Hematopoietic multipotent progenitor cell (in vitro differentiated cells): ENCODE measurements at regions not wholly inside any gene's neighbourhood (a gene's known extent, or its start where the extent isn't known, plus 50 kb on each side); places are given as distances from the start of the nearest gene placed in this dataset.

Experiments
- DNase-seq, 3 donors: peaks; one replicate each; pipeline ENCODE4 v3.0.0-alpha.2; 2011 to 2015; ENCODE audit warnings: low read depth in 2 of 3, low spot score in 2 of 3

DNA sequence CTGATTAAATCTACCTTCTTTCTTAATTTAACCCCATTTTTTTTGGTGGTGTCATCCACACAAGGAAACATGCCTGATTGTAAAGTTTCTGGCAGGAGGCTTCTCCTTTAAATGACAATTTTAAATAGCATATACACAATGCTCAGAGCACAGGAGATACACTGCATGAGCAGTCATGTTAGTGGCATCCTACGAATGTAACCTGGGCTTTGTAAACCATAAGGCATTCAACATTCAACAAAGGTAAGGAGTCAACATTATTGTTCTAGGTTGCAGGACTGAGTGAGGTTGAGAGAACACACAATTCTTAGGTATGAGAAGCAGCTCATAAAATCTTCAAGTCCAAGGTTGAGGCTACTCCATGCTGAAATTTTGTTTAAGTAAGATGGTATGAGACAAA is 266.6 kb upstream of the SIX2 start:
- DNase-seq, result no peak

GRCh38 chr2:45275242-45275805 is 266.1 kb upstream of the SIX2 start:
- DNase-seq, result no peak

DNA sequence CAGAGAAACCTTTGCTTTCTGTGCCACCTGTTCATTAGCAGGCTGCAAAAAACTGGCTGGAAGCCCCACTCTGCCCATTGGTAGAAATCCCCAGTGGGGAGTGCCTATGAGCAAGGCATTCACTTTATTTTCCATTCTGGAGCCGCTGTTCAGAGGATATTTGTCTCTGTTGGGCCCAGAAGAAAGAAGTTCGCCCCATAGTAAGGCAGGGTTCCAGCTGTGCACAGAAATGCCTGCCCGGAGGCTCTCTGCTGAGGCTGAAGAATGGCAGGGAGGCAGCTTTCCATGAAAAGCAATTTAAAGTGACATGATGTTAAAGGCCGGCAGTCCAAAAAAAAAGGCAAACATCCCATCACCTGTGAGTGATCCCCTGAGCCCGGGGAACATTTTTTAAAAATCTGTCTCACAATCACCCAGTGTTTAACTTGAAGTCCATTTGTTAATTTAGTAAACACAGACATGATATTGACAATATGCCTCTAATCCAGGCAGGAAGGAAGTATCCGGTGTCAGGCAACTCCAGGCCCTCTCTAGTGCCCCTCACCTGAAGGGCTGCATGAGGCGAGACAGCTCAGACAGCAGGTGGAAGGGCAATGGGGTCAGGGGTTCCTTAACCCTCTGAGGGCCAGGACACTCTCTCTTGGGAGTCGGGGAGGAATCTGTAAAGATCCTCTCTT is 265.1 kb upstream of the SIX2 start:
- DNase-seq, result no peak

DNA sequence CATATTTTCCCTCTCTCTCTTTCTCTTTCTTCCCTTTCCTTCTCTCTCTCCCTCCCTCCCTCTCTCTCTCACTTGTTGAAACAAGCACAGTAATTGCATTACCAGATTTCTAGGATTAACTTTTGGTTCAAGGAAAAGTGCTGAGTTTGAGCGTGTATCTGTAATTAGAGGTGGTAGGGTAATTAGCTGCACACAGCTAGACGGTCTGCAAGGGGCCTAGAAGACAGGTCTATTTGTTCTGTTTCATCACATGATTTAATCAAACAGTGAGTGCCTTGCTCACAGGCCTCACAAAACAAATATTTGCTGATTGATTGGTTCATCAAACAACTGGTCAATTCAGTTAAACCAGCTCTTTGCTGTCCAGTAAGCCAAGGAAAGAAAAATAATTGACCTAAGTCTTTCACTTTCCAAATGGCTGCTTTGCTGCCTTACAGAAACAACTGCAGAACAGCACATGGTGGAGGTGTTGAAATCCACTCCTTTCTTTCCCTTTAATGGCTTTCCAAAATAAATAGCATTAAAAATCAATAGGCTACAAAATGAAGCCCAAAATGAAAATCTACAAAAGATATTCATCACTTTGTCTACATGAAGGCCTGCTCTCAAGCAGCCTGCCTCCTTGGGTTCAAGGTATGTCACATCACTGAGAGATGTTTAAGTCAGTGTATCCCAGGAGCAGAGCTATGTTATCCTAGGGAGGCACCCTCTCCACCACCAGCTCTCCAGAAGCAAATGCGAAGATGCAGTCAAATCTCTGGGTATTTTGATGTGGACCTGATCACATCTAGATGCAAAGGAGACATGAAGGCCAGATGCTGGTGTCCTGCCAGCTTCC is 264.4 kb upstream of the SIX2 start:
- DNase-seq, result no peak

GRCh38 chr2:45272549-45273265 is 263.5 kb upstream of the SIX2 start:
- DNase-seq, result no peak

GRCh38 chr2:45269149-45269793 is 260.0 kb upstream of the SIX2 start:
- DNase-seq, result no peak

DNA sequence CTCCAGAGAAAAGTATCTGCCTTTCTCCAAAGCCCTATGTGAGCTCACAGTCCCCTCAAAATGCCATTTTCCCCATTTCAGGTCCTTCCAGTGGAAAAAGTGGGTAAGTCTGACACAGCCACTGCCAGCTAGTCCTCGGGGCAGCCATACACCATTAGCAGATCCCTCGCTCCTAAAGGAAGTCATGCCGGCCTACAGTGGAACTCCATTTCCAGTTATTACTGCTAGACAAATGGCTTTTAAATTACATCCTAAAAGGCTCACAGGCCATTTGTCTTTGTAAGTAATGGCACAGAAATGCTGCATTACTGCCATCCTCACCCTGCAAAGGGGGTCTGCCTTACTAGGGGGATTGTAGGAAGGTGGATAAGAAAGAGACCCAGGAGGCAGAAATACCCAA is 259.4 kb upstream of the SIX2 start:
- no peak for DNase-seq

- no peak for DNase-seq
Observed at GRCh38 chr2:45267062-45267792, 258.0 kb upstream of the SIX2 start.

GRCh38 chr2:45265336-45265735 is 256.1 kb upstream of the SIX2 start:
- no peak for DNase-seq

GRCh38 chr2:45264227-45265225 is 255.3 kb upstream of the SIX2 start:
- no peak for DNase-seq

- DNase-seq, result peak in 2 of 3 donors; percentile 50 to 69
Observed at GRCh38 chr2:45263147-45263546, 253.9 kb upstream of the SIX2 start.

GRCh38 chr2:45261746-45262145 is 252.5 kb upstream of the SIX2 start:
- DNase-seq, result no peak

DNA sequence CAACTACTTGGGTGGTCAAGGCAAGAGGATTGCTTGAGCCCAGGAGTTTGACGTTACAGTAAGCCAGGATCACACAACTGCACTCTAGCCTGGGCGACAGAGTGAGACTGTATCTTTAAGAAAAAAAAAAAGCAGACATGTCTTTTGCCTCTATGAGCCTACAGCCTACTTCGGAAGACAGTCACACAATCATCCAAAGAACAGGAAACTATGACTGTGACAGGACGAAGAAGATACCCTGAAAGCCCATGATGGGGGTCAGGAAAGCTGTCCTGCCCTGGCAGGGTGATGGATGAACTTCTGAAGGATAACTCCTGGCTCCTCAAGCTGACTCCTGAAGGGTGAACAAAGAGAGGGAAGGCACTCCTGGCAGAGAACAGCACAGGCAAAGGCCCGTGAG is 251.7 kb upstream of the SIX2 start:
- DNase-seq, result no peak

DNA sequence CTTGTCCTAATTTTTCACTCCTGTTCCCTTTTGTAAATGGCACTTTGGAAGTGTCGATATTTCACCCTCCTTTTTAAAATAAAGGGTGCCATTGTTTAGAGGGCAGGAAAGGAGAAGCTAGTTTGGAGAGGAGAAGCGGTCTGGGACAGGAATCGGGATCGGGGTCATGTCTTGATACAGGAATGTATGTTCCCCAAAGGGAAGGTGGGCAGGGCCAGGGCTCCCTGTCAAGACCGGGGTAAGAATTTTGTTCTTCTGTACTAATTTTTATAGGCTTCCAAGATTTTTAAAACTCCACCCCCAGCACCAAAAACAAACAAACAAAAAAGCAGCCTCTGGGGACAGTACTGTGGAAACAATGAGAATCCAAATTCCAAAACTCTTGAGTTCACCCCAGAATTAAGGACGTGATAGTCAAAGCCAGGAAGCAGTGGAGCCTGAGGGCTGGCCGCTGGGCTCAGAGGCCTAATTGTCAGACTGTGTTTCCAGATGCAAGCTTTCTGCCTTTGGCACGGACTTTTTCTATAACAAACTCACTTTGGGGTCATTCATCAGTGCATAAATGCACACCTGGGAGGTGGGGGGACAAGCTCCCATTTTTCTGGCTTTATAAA is 250.4 kb upstream of the SIX2 start:
- DNase-seq, result no peak

GRCh38 chr2:45259138-45259537 is 249.9 kb upstream of the SIX2 start:
- DNase-seq, result no peak

DNA sequence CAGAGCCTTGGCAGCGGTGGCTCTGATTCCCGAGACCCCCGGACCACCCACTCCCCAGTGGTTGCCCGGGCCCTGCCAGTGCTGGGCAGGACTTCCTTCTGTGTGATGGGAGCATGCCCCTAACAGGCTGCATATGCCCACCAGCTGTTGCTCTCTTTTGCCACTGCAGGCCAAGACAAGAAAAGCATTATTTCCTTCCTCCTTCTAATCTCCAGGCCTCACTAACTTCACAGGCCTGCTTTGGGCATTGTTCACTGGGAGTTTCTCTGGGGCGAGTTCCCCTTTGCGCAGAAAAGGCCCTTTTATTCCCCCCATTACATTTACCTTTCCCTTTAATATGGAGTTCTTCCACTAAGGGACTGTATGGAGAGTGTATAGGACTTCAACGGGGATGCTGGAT is 249.1 kb upstream of the SIX2 start:
- peak in 2 of 3 donors; percentile 50 to 76 for DNase-seq

DNA sequence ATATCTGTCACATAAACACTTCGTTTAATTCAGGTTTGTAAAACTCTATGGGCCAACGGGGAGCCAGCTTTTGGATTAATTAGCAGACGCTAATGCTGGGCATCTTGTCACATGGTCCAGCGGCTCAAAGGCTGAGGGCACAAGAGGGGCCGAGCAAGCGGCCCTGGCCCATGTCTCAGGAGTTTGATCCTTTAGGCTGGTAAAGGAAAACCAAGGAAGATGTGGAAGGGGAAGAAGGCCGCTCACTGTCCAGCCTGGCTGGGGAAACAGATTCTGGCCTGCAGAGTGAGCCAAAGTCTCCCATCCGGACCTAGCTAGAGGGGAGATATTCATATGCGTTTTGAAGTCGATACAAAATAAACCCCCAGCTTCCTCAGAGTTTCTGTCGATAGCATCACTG is 248.6 kb upstream of the SIX2 start:
- no peak for DNase-seq

- DNase-seq, result no peak
Observed at GRCh38 chr2:45256867-45257641, 247.8 kb upstream of the SIX2 start.
